Calu3 (cell line): ENCODE measurements at regions not wholly inside any gene's neighbourhood (a gene's known extent, or its start where the extent isn't known, plus 50 kb on each side); places are given as distances from the start of the nearest gene placed in this dataset.

ENCODE experiments used
- BruUV-seq: library from RNA; stranded (reverse); fragments of 400-500 nt; replicated peaks from 2 replicates; lab custom pipeline; 2021; lab: Mats Ljungman, UMichigan
- CTCF ChIA-PET: fragments of 300-600 bp; sonication (Branson Sonifier 250); formaldehyde crosslinking; loops from one replicate; lab custom pipeline; 2022; ENCODE audit warnings: antibody characterized with exemption; lab: Charles Lee
- DNase-seq: peaks from one replicate; pipeline ENCODE4 v3.0.0; 2022
- H3K27ac Mint-ChIP-seq: one replicate; pipeline ENCODE4 v1.8.0; 2022; ENCODE audit warnings: mixed read lengths; ENCODE audit not compliant: unreplicated experiment
- H3K27me3 Mint-ChIP-seq: one replicate; pipeline ENCODE4 v1.8.0; 2022; ENCODE audit warnings: mixed read lengths; ENCODE audit not compliant: unreplicated experiment
- H3K36me3 Mint-ChIP-seq: one replicate; pipeline ENCODE4 v1.8.0; 2022; ENCODE audit warnings: mild to moderate bottlenecking, moderate library complexity, mixed read lengths; ENCODE audit not compliant: insufficient read depth, unreplicated experiment
- H3K4me1 Mint-ChIP-seq: one replicate; pipeline ENCODE4 v1.8.0; 2022; ENCODE audit warnings: mild to moderate bottlenecking, low read depth, mixed read lengths; ENCODE audit not compliant: unreplicated experiment
- H3K4me3 Mint-ChIP-seq: one replicate; pipeline ENCODE4 v1.8.0; 2022; ENCODE audit warnings: mild to moderate bottlenecking, low read depth, moderate library complexity, mixed read lengths; ENCODE audit not compliant: unreplicated experiment
- H3K9me3 Mint-ChIP-seq: one replicate; pipeline ENCODE4 v1.8.0; 2022; ENCODE audit warnings: low read depth, mixed read lengths; ENCODE audit not compliant: unreplicated experiment
- intact Hi-C: fragments of 100-400 bp; cut with micrococcal nuclease; formaldehyde crosslinking; loops from one replicate; pipeline ENCODE4 v1.10.0; 2022; ENCODE audit not compliant: unreplicated experiment
- TF ChIP-seq, protein P1 (sequence below): fragments of 200-600 bp; IDR thresholded peaks from one replicate; pipeline ENCODE4 v1.8.0; 2022; ENCODE audit warnings: antibody characterized with exemption; ENCODE audit not compliant: unreplicated experiment

DNA sequence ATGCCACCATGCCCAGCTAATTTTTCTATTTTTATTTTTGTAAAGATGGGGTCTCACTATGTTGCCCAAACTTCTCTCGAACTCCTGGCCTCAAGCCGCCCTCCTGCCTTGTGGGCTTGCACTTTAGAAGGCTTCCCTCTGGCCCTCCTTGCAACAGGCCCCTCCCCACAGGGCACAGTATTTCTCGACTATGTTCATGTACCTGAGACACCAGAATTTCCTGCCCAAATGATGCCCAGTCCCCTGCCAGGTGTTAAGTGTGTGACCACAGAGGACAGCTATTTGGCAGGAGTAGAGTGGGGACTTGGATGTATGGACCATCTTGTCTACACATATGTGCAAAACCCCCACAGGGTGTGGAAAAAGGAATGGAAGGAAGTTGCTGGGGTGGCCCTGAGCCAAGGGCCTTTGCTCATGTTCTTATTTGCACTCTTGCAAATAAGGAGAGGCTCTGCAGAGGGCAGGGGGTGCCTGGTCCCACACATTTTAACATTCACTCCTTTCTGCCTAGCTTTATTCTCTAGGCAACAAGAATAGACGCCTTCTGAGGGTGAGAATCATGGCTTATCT lies 168.4 kb upstream of the PODXL start:
- Mint-ChIP-seq H3K4me3 (no peak overlapping the region), H3K27ac (no peak overlapping the region), H3K4me1 (no peaks in the 10 kb centered on the region), H3K27me3 (peaks cover 74% of the 10 kb centered on the region), H3K36me3 (no peaks in the 10 kb centered on the region), H3K9me3 (no peaks in the 10 kb centered on the region)
- intact Hi-C loops, result no loop called here
- TF ChIP-seq, protein P1, sequence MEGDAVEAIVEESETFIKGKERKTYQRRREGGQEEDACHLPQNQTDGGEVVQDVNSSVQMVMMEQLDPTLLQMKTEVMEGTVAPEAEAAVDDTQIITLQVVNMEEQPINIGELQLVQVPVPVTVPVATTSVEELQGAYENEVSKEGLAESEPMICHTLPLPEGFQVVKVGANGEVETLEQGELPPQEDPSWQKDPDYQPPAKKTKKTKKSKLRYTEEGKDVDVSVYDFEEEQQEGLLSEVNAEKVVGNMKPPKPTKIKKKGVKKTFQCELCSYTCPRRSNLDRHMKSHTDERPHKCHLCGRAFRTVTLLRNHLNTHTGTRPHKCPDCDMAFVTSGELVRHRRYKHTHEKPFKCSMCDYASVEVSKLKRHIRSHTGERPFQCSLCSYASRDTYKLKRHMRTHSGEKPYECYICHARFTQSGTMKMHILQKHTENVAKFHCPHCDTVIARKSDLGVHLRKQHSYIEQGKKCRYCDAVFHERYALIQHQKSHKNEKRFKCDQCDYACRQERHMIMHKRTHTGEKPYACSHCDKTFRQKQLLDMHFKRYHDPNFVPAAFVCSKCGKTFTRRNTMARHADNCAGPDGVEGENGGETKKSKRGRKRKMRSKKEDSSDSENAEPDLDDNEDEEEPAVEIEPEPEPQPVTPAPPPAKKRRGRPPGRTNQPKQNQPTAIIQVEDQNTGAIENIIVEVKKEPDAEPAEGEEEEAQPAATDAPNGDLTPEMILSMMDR, result no peak
- CTCF ChIA-PET, result no interaction called here
- BruUV-seq, result no TSS peak
- DNase-seq, result no peak

DNA sequence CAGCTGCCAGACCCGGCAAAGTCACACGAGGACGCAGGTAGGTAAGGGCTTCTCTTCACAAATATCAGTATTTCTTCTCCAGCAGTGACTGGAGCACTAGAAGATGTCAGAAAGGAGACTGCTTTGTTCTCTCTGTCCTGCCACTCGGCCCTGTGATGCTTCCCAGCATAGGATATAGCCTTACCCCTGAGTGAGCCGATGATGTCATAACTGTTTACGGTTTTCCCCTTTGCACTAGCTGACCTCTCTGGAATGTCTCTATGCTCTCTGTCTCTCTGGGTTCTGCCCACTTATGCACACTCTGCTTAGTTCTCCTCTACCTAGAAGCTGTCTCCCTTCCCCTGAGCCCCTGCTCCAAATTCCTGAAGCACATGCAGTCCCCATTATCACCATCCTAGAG lies 167.5 kb upstream of the PODXL start:
- intact Hi-C loops, result no loop called here
- DNase-seq, result no peak
- Mint-ChIP-seq H3K4me3 (no peak overlapping the region), H3K27ac (no peak overlapping the region), H3K36me3 (no peaks in the 10 kb centered on the region), H3K27me3 (peaks cover 74% of the 10 kb centered on the region), H3K9me3 (no peaks in the 10 kb centered on the region), H3K4me1 (no peaks in the 10 kb centered on the region)
- CTCF ChIA-PET, result interaction anchor here (0.7 kb wide), 1 partner anchor 15 kb away, joined by 3 read pairs; no protein-coding TSS in a partner anchor
- TF ChIP-seq, protein P1, result no peak
- no TSS peak for BruUV-seq

DNA sequence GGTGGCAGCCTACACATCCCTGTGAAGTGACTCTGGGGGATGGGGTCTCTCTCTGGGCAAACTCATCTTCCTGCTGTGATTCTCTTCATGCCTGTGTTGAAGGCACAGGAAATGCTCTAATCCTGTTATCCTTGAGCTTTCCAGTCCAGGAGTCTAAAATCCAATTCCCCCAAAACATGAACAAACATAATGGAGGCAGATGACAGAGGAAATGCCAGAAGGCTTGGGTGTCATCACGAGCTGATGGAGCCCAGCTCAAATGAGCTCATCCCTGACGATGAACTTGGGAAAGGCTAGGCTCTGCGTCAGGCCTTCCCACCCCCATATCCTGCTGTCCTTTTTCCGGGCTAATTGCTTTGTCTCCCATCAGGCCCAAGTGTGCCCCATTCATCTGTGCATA lies 165.9 kb upstream of the PODXL start:
- Mint-ChIP-seq H3K27me3 (peaks cover 63% of the 10 kb centered on the region), H3K27ac (no peak overlapping the region), H3K4me3 (no peak overlapping the region), H3K9me3 (no peaks in the 10 kb centered on the region), H3K36me3 (no peaks in the 10 kb centered on the region), H3K4me1 (no peaks in the 10 kb centered on the region)
- no peak for DNase-seq
- CTCF ChIA-PET, result no interaction called here
- intact Hi-C loops, result no loop called here
- no TSS peak for BruUV-seq
- TF ChIP-seq, protein P1, result no peak

DNA sequence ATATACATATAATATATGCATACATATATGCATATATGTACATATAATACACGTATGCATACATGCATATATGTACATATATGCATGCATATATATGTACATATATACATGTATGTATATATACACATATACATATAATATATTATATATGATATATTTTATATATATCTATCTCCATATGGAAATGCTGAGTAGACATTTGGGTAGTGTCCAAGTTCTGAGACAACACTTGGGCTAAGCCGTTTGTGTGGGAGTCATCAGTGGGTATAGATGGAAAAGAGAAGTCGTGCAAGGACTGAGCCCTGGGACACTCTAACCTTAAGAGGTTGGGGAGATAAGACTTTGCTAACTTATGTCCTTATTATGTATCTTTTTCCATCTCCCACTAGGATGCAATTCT lies 165.2 kb upstream of the PODXL start:
- Mint-ChIP-seq H3K27ac (no peak overlapping the region), H3K4me3 (no peak overlapping the region), H3K9me3 (no peaks in the 10 kb centered on the region), H3K36me3 (no peaks in the 10 kb centered on the region), H3K27me3 (peaks cover 56% of the 10 kb centered on the region), H3K4me1 (no peaks in the 10 kb centered on the region)
- no peak for DNase-seq
- CTCF ChIA-PET, result no interaction called here
- TF ChIP-seq, protein P1, result no peak
- BruUV-seq, result no TSS peak
- intact Hi-C loops, result no loop called here
